GM18511 (cell line): ENCODE measurements at regions not wholly inside any gene's neighbourhood (a gene's known extent, or its start where the extent isn't known, plus 50 kb on each side); places are given as distances from the start of the nearest gene placed in this dataset.
A peak's percentile ranks its signal among the peaks of the same experiment; 100 is the strongest.
"Not testable (repeated sequence)": the region's sequence is repeated elsewhere in the genome, so short reads cannot be mapped to it uniquely, and the experiment has no call there.

Experiments used
- ATAC-seq: cut with Tn5 transposase; IDR thresholded peaks from one replicate; pipeline ENCODE4 v1.9.1; 2021; ENCODE audit warnings: mild to moderate bottlenecking, moderate library complexity; ENCODE audit not compliant: unreplicated experiment

GRCh38 chr1:99062192-99062591 lies 57.5 kb upstream of the PLPPR5 start:
- no peak for ATAC-seq

DNA sequence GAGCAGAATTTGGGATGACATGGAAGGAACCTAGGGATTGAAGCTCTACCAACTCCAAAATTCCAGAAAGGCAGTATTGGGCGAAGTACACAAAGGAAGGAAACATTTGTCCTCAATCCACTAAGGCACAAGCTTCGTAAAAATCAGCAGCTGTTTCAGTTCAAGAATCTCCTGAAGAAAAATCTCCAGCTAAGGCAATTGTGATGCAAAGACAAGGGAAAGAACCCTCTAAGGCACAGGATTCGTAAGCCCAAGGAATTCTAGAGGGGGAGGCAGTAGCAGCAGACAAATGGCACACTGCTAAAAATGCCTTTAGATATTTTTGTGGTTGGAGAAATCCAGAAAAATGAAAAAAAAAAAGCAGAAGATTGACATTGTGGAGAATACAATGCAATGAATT lies 64.5 kb upstream of the PLPPR5 start:
- no peak for ATAC-seq

DNA sequence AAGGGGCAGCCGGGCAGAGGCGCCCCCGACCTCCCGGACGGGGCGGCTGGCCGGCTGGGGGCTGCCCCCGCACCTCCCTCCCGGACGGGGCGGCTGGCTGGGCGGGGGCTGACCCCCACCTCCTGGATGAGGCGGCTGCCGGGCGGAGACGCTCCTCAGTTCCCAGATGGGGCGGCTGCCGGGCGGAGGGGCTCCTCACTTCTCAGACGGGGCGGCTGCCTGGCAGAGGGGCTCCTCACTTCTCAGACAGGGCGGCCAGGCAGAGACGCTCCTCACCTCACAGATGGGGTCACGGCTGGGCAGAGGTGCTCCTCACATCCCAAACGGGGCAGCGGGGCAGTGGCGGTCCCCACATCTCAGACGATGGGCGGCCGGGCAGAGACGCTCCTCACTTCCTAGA lies 73.9 kb upstream of the PLPPR5 start:
- ATAC-seq = not testable (repeated sequence)

DNA sequence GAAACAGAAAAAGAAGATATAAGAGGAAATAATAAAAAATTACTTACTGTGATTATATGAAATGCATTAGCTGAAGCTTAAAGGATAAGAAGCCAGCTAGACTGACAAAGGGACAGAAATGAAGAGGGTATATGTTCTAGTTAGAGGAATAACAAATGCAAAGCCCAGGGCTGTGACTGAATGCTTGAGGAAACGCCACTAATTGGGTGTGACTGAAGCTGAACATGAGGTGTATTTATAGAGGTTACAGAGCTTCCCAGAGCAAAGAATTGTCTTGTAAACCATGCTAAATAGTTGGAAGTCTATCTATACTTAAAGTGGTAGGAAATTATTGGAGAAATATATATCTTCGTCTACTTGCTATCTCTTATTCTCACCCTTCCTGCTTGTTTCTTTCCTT lies 77.7 kb upstream of the PLPPR5 start:
- ATAC-seq = no peak

GRCh38 chr1:99083338-99083737 lies 78.7 kb upstream of the PLPPR5 start:
- ATAC-seq = no peak

DNA sequence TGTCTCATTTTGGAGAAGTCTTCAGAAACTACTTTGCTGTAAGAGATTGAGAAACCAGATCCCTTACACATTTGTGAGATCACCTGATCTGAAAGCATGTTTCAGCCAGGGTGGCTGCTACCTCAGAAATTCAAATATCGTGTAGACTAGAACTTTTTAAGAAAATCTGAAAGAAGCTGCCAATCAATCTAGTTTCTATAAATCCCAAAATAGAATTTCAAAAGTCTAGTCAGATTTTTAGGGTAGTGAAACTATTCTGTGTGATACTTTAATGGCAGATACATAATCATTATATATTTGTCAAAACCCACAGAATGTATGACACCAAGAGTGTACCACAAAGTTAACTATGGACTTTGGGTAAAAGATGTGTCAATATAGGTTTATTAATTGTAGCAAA lies 79.9 kb upstream of the PLPPR5 start:
- ATAC-seq = peak; percentile 73

DNA sequence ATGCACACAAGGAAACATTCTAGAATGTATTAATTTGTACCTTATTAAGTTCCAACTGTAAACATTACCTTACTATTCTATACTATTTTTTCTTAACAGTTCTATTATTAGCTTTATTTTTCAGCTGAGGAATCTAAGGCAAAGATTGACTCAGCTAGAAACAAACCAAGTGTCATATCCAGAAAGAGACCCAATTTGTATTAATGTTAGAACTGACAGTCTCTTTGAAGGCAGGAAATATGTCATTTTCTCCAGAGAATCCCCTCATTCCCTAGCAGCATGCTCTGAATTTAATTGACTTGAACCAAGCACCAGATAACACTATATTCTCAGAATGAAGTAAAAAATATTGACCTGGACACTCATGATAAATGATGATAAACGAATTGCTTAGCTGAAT lies 81.4 kb upstream of the PLPPR5 start:
- ATAC-seq = no peak

GRCh38 chr1:99098589-99098988 lies 93.9 kb upstream of the PLPPR5 start:
- ATAC-seq = no peak

GRCh38 chr1:99106274-99106673 lies 101.6 kb upstream of the PLPPR5 start:
- no peak for ATAC-seq

DNA sequence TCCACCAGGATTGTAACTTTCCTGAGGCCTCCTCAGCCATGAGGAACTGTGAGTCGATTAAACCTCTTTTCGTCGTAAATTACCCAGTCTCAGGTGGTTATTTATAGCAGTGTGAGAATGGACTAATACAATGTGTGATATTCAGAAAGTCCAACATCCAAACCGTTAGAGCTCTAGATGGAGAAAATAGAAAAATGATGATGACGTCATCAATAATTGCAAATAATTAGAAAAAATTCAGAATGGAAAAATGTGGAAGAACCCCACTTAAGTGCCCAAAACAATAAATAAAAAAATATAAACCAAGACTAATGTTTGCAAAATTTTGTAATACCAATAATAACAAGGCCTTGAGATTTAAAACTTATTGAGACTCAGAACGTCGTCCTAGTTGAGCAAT lies 103.0 kb upstream of the PLPPR5 start:
- ATAC-seq = no peak

DNA sequence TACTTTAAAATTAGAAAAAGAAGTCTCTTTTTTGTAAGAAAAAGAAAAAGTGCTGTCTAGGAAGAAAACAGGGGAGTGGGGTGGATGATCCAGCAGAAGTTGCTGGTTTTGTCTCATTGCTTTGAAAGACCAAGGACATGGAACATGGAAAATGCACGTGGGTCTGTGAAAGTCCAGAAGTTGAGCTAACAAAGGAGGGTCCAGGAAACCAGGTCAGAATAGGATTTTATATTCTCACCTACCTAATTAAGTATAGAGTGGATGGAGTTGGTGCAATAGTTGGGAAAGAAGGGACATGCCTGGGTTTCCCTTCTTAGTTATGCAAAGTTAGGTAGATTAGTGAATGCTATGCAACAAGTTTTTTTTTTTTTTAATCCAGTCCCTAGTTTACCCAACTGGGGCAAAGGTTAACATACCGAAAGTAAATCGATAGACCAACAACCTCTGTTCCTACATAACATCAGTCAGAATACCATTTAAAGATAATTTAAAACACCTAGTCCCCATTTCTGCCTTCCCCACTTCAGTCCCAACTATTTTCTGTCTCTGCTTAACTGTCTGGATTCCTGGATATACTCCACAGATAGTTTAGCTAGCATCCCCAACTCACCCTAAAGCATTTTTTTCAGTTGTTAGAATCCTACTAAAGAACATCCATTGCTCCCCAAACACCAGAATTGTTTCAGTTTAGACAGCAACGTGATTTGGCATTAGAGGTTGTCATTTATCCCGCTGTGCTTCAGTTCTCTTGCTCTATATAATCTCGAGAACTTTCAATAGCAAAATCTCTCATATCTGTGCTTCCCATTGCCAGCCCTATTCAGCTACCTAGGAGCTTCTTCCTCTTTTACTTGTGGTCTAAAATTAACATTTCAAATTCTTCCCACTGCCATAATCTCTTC lies 105.7 kb upstream of the PLPPR5 start:
- no peak for ATAC-seq

GRCh38 chr1:99115231-99115630 lies 110.6 kb upstream of the PLPPR5 start:
- ATAC-seq = no peak

DNA sequence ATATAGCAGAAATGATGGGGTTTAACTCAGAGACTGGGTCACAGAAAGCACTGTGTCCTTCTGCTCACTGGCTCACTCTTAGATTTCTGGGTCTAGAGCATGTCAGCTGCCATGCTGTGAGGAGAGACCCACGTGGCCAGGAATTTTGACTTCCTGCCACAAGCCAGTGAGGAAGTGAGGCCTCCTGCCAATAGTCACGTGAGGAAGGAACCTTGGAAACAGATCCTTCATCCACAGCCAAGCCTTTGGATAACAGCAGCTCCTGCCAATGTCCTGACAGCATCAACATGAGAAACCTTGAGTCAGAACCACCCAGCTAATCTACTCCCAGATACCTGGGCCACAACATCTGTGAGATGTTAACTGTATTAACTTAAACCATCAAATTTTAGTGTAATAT lies 114.5 kb upstream of the PLPPR5 start:
- ATAC-seq = no peak

DNA sequence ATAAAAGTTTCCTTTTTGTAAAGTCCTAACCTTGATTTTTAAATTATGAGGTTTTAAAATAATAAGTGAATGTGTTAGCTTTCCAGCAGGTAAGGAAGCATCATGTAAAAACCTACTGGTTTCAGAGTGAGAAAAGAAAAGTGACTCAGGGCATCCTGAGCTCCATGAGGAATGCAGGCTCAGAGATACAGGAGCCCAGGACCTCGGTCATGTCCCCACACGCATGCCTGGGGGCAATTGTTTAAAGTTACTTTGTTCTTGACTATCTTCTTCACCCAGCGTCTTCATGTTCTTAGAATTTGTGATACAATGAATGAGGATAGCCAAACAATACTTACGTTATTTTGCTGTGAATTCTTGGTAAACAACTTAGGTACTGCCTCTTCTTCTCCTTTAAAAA lies 117.4 kb upstream of the PLPPR5 start:
- no peak for ATAC-seq

- ATAC-seq = no peak
These were observed 119.3 kb upstream of the PLPPR5 start for GRCh38 chr1:99123936-99124335.

GRCh38 chr1:99131546-99131945 lies 126.9 kb upstream of the PLPPR5 start:
- no peak for ATAC-seq

DNA sequence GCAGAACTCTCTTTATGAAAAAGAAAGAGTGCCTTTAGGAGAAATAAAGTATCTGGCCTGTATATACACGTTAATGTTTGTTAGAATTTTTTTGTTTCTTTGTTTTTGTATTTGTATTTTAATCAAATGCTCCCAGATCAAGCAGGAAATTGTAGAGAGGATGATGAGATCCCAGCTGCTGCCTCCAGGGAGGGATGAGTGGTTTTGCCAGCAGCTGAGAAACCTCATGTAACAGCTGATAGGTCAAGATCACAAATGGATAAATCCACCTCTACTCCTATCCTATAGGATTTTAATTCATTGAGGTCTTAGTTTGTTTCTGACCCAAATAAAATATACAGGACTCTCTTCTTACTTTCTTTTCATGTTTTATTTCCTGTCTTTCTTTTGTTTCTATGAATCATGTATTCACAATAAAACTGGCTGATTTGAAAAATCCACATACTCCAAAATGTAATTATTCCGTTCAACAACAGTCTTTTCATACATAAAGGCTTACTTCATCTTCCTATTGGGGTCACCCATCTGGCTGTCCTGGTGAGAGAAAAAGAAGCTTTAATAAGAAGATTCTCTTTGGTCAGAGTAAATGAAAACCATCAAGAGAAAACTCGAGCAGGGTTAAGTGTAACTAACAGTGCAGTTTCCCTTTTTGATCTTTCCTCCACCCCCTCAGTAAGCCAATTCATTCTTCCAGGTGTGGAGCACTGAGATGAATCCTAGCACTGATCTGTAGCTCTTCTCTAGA lies 129.3 kb upstream of the PLPPR5 start:
- no peak for ATAC-seq

- ATAC-seq = no peak
These were observed 126.6 kb upstream of the PLPPR4 start for GRCh38 chr1:99137554-99138206.

DNA sequence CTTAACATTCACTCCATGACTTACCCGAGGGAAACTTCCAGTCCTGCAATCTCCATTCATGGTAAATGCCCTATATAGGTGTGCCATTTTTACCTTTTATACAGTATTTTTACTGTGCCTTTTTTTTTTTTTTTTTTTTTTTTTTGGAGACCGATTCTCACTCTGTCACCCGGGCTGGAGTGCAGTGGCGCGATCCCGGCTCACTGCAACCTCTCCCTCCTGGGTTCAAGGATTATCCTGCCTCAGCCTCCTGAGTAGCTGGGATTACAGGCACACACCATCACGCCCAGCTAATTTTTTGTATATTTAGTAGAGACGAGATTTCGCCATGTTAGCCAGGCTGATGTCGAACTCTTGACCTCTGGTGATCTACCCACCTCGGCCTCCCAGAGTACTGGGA lies 124.4 kb upstream of the PLPPR4 start:
- no peak for ATAC-seq

DNA sequence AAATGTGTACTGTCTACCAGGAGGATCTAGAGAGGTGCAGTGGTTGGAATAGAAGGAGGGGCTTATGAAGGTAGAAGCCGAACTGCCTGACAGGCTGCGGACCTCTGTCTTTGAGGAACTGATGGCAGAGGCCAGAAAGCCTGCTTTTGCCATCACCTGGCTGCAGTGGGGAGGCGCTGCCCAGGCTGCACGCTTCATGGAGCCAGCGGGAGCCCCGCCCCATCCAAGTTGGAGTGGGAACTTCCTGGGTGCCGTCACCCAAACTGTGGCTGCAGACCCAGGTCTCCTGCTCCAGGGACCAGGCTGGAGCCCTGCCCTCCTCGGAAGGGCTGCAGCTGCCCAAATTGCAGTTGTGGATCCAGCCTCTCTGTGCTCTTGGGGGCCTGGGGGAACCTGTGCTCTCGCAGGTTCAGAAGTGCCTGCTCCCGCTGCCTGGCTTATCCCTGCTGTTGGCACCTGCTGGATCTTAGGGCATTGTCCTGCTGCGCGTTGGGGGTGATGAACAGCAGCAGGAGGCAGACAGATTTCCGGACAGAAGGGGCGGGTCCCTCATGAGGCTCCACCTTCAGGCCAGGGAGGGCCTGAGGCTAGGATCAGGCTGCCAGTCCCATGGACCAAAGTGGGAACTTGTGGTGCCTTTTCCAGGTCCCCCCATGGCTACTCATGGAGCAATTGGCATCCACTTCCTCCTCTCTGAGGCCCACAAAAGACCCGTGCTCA lies 118.0 kb upstream of the PLPPR4 start:
- ATAC-seq = no peak

DNA sequence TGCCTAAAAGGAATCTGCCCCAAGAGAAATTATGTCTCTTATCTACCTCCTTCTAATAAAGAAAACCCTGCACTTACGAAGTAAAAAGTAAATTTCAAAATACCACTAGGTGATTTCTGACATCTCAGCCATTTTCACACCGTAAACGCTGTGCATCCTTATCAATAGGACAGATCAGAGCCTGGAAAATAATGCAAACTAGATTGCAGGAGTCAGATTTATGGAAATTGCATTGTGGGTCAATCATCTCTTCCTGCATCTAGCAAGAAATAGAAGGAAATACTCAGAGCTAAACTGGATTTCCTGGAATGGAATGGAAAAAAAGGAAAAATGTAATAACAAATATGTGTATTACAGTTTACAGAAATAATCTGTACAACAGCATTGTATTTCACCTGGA lies 114.3 kb upstream of the PLPPR4 start:
- no peak for ATAC-seq
